IMR-90 (cell line): ENCODE measurements at regions not wholly inside any gene's neighbourhood (a gene's known extent, or its start where the extent isn't known, plus 50 kb on each side); places are given as distances from the start of the nearest gene placed in this dataset.

Experiments
- BHLHE40 ChIP-seq: fragments of 150-350 bp; IDR thresholded peaks from 2 replicates; pipeline ENCODE4 v1.6.1; 2016; ENCODE audit warnings: mild to moderate bottlenecking, low read depth, low read length
- CEBPB ChIP-seq: IDR thresholded peaks from 2 replicates; pipeline ENCODE4 v1.6.1; 2012; ENCODE audit warnings: low read depth, low read length, improper control_type of control experiment
- CHD1 ChIP-seq: IDR thresholded peaks from 2 replicates; pipeline ENCODE4 v1.6.1; 2012; ENCODE audit warnings: low read depth, low read length, improper control_type of control experiment
- CTCF ChIP-seq: conservative IDR thresholded peaks from 2 replicates; pipeline ENCODE4 v1.5.1; 2012; ENCODE audit warnings: mild to moderate bottlenecking, low read depth, low read length, improper control_type of control experiment
- ELK1 ChIP-seq: fragments of 150-350 bp; IDR thresholded peaks from 2 replicates; pipeline ENCODE4 v1.6.1; 2016; ENCODE audit warnings: low read depth, mild to moderate bottlenecking, low read length, moderate library complexity, borderline replicate concordance
- FOS ChIP-seq: fragments of 150-350 bp; IDR thresholded peaks from 2 replicates; pipeline ENCODE4 v1.6.1; 2016; ENCODE audit warnings: low read depth, low read length
- NFE2L2 ChIP-seq: fragments of 150-350 bp; IDR thresholded peaks from 2 replicates; pipeline ENCODE4 v1.6.1; 2016; ENCODE audit warnings: low read depth, mild to moderate bottlenecking, low read length
- POLR2A ChIP-seq: IDR thresholded peaks from 2 replicates; pipeline ENCODE4 v1.6.1; 2012; ENCODE audit warnings: mild to moderate bottlenecking, low read depth, low read length
- RAD21 ChIP-seq: IDR thresholded peaks from 2 replicates; pipeline ENCODE4 v1.6.1; 2012; ENCODE audit warnings: low read length, improper control_type of control experiment
- SMC3 ChIP-seq: fragments of 150-350 bp; IDR thresholded peaks from 2 replicates; pipeline ENCODE4 v1.6.1; 2016; ENCODE audit warnings: low read depth, mild to moderate bottlenecking, antibody characterized with exemption, low read length, moderate library complexity
- USF2 ChIP-seq: fragments of 150-350 bp; IDR thresholded peaks from 2 replicates; pipeline ENCODE4 v1.6.1; 2017; ENCODE audit warnings: mild to moderate bottlenecking, antibody characterized with exemption, low read length, low read depth

GRCh38 chr2:604385-604784 lies 72.8 kb downstream of the TMEM18 start:
- no peak for TF ChIP-seq CTCF
- TF ChIP-seq ELK1 = no peak
- no peak for TF ChIP-seq POLR2A
- TF ChIP-seq CHD1 = no peak
- TF ChIP-seq SMC3 = no peak
- no peak for TF ChIP-seq RAD21
- no peak for TF ChIP-seq CEBPB
- no peak for TF ChIP-seq FOS
- TF ChIP-seq BHLHE40 = no peak
- TF ChIP-seq USF2 = no peak
- TF ChIP-seq NFE2L2 = no peak
